Astrocyte (in vitro differentiated cells and primary cell): ENCODE measurements at regions not wholly inside any gene's neighbourhood (a gene's known extent, or its start where the extent isn't known, plus 50 kb on each side); places are given as distances from the start of the nearest gene placed in this dataset.

Source experiments
- EZH2 ChIP-seq: IDR thresholded peaks from 2 replicates; pipeline ENCODE4 v1.6.1; 2012; ENCODE audit warnings: mild to moderate bottlenecking, low read length, inconsistent platforms; ENCODE audit not compliant: insufficient read depth
- TF ChIP-seq, protein P1 (sequence below): IDR thresholded peaks from 2 replicates; pipeline ENCODE4 v1.5.1; 2011; ENCODE audit warnings: low read depth, mild to moderate bottlenecking, inconsistent platforms, low read length, moderate library complexity; ENCODE audit not compliant: insufficient read depth

DNA sequence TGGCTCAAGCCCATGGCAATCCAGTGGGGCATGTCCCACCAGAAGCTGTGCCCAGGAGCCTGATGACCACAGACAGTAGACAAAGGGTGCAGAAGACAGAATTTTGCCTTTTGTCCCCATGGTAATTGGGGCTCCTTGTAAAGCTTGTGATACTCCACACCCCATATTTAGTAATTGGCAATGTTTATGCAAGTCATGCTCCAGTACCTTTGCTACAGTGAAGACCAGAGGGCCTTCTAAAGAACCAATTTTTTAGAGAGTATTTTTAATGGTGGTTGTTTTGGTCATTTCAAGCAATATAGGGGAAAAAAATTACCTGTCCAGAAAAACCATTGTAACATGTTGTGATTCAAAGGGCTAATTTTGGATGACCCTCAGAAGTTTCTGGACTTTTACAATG, 194.8 kb downstream of the ANAPC1 start:
- TF ChIP-seq, protein P1, sequence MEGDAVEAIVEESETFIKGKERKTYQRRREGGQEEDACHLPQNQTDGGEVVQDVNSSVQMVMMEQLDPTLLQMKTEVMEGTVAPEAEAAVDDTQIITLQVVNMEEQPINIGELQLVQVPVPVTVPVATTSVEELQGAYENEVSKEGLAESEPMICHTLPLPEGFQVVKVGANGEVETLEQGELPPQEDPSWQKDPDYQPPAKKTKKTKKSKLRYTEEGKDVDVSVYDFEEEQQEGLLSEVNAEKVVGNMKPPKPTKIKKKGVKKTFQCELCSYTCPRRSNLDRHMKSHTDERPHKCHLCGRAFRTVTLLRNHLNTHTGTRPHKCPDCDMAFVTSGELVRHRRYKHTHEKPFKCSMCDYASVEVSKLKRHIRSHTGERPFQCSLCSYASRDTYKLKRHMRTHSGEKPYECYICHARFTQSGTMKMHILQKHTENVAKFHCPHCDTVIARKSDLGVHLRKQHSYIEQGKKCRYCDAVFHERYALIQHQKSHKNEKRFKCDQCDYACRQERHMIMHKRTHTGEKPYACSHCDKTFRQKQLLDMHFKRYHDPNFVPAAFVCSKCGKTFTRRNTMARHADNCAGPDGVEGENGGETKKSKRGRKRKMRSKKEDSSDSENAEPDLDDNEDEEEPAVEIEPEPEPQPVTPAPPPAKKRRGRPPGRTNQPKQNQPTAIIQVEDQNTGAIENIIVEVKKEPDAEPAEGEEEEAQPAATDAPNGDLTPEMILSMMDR: no peak
- TF ChIP-seq EZH2: no peak
